Renal cortical epithelial cell (primary cell): ENCODE measurements at regions not wholly inside any gene's neighbourhood (a gene's known extent, or its start where the extent isn't known, plus 50 kb on each side); places are given as distances from the start of the nearest gene placed in this dataset.
A peak's percentile ranks its signal among the peaks of the same experiment; 100 is the strongest.

Experiments used
- DNase-seq: peaks from one replicate; pipeline ENCODE4 v3.0.0-alpha.2; 2011; ENCODE audit warnings: low read depth

DNA sequence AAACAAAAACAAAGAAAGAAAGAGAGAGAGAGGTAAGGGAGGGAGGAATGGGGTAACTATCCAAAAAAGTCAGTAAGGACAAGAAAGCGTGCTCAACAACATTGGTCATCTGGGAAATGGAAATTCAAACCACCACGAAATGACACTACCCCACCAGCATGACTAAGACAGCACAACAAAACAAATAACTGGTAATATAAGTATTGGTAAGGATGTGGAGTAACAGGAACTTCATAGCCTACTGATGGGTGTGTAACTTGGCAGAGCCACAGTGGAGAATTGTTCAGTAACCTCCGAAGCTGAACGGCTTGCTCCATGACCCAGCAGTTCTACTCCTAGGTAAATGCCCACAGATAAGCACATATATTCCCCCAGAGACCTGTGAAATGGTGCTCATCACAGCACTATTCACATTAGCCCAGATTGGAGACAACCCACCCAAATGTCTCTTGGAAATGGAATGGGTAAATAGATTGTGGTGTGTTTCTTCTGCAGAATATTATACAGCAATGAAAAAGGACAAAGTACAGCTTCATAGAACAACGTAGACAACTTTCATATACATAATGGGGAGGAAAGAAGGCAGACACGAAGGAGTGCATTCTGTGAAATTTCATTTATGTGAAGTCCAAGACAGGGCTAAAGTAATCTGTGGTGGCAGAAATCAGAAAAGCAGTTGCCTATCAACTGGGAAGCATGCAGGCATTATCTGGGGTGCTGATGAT is 95.5 kb upstream of the ATP6AP2 start:
- peak; percentile 23 for DNase-seq

DNA sequence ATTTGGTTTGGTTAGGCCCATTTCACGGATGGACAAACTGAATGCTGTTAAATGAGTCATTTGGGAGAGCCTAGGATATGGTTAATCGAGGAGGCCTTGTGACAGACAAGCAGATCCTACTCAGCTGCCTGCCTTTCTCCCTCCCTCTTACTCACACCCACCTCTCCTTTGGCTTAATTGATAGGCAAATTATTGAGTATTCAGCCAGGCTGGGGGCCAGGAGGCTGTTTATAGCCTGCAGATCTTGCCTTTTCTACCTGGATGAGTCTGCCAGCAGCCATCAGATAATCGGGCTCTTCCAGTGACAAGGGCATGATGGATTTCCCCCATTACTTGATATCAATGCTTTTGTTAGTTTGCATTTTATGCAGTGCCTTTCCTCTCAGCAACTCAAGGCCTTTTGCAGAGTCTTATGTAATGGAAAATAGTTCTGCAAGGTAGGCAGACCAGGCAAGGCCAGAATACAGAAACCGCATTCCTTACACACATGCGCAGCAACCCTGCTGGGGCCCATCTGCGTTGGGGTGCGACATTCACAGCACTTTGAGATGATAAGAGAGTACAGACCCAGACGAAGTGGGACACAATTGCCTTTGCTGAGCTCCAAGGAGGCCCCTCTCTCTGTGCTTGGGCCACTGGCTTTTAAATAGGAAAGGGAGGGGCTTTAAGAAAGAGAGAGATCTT is 96.2 kb upstream of the ATP6AP2 start:
- no peak for DNase-seq

DNA sequence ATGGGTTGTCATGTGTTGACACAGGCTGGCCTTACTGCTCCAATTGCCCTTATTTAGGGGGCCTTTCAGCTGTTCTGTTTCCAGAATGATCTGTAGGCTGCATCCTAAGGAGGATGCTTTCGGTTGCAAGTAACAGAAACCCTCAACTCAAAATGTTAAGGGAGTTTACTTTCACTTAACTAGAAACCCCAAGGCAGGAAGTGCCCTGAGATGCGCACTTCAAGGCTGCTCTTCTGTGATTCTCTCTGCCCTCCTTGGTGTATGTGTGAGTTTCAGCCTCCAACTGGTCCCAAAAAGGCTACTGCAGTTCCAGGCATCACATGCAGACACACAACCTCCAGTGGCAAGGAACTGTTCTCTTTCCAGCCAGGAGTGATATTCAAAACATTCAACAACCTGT is 97.3 kb upstream of the ATP6AP2 start:
- no peak for DNase-seq

DNA sequence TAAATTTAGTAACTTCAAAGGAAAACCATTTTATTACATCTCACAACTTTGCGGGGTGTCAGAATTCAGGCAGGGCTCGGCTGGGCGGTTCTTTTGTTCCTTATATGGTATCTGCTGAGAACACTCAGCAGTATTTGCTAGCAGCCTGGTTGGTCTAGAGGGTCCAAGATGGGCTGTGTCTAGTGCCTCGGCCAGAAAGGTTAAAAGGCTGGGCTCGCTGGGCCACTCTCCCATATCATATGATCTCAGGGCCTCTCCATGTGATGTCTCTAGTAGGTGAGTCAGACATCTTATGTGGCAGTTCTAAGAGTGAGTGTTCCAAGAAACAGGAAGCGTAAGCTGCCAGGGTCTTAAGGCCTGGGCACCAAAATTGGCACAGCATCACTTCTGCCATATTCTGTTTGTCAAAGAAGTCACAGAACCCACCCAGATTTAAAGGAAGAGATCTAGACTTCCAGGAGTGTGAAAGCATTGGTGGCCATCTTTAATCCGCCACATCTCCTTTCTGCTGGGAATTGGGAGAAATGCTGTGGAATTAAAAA is 100.9 kb upstream of the ATP6AP2 start:
- no peak for DNase-seq

DNA sequence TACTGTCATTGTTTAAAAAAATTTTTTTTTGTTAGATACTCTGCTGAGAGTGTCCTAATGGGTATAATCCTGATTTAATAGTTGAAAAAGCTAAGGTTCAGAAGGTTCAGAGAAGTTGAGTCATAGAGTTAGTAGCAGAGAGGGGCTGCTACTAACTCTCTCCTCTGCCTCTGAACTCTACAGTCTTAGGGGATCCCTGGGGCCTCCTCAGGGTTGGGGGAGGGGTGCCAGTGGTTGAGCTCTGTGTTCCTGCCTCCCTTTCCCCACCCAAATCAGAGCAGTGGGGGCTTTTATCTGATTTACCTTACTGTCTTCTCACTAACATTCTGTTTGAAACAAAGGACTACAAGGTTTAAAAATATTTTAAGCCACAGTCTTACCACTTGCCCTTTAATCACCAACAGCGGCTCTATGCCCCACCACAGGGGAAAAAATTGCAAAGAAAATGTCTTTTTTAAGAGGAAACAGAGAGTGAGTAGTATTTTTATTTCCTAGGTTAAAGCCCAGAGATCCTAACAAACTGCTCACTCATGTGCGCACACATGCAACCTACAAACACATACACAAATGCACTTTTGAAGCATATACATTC is 102.2 kb upstream of the ATP6AP2 start:
- DNase-seq = no peak

DNA sequence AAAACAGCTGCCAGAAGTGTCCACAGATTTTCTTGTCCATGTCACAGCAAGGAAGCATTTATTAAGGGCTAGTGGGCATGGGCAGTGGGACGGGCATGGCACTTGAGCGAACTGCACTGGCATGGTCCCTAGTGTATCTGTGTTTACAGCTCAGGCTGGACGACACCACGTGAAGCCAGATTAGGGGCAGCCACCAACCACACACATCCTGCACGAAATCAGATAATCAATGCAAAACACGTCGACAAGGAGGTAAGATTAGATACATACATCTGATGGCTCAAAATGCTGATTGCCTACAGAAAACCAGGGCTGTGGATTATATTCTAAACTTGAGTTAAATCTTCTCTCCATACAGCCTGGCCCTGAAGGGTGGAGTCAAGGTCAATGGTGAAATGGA is 103.8 kb upstream of the ATP6AP2 start:
- DNase-seq = no peak

DNA sequence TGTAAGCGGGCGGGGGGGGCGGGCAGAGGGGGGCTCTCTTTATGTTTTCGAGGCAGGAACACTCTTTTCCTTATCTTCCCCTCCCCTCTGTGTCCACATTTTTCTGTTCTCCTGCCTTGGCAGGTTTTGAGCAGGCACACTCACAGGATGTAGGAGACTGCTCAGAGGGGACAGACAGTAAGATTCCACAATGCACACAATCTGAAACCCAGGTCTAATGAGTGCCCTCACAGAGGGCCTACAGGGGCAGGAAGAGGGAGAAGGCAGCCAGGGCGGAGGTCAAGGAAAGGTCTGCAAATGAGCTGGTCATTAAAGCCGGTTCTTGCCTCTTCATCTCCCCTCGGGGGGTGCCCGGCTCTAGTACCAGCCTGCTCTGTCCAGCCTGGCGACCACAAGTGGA is 106.1 kb upstream of the ATP6AP2 start:
- DNase-seq = no peak

DNA sequence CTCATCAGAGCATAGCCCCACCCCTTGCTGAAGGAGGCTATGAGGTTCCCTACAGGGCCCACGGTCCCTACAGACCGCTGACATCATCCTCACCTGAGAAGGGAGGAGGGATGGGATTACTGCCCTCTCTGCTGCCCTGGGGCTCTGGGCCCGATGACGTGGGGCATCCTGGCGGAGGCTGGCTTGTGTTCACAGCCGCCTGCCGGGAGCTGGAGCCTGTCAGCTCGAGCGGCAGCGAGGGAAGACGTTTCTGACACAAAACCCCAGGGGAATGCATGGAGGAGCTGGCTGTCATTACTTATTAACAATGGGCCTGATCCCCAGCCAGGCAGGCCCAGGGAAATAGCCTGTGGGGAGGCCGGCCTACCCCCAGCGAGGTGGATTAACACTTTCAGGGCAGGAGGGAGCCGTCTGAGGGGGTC is 106.6 kb upstream of the ATP6AP2 start:
- DNase-seq = peak; percentile 76

DNA sequence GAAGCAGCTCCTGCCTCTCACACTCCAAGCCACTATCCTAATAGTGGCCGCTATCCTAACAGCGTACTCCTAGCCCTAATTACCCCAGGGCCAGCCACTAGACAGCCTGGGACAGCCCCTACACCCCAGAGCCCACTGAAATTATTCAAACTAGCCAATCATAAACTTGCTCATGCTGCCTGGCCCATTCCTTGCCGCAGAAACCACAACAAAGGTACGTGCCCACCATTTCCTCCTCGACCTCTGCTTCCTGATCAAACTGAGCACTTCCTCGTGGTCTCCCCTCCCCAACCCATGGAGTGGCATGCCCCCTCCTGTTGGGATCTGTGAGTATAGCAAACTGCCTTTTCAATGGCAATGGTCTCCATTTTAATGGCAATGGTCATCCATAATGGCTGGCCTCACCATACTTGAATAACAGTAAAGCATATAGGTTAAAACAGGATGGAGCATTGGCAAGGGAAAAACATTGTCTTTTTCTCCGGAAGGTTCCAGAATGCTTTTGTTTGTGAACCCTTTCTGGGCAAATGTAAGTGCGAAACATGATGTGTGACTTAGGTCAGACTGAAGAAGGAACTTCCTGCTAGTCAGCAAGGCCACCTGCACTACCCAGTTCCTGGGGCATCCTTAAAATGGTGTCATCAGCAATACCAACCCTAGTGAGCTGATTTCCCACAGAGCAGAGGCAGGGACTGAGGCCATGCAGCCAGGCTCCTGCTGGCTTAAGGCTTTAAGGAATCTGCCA is 107.1 kb upstream of the ATP6AP2 start:
- no peak for DNase-seq

DNA sequence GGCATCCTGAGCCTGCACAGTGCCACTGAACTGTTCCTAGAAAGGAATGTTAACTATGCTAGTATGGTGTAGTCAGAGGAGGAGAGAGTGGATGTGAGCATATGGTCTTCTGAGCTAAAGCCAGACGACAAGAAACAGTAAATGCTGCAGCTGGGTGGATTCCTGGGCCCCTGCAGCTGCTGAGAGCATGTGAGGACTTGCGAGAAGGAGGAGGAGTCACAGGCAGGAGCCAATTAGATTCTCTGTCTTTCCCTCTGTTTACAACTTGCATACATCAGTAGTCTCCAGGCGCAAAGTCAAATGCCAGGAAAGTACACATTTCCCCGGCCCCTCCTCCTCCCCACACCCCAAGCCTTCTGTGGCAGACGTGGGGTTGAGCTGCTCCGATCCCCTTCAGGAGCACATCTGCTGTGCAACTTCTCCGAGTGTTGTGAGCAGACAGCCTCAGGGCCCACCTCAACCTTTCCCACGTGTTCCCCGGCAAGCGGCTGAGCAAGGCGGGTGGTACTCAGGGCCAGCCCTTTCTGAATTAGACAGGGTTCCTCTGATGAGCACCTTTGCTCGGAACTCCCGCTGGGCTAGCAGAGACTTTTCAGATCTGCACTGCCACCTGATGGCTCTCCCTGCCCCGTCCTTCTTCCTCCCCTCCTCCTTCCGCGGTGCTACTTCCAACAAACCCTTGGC is 108.7 kb upstream of the ATP6AP2 start:
- DNase-seq = peak; percentile 80

DNA sequence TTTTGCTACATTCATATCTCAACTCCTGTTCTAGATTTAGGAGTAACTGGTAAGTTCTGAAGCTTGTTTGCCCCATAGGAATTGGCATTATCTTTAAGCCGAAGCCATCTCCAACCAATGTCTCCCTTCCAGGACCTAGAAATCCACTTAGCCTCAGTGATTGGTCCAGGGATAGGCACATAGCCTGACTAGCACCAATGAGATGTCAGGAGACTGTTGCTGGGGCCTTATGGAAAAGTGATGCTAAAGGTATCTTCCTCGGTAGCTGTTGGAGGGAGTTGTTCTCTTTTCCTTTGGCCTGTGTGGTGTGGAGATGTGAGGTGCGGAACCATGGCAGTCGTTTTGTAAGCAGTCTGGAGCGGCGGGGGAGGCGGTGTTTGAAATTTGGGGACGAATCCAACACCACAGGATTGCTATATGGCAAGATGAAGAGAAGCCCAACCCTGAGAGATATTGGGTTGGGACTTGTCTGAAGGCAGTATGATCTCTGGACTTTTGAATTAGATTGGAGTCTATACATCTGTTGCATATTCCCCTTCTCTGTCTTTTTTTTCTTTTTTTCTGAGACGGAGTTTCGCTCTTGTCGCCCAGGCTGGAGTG is 109.8 kb upstream of the ATP6AP2 start:
- DNase-seq = no peak

DNA sequence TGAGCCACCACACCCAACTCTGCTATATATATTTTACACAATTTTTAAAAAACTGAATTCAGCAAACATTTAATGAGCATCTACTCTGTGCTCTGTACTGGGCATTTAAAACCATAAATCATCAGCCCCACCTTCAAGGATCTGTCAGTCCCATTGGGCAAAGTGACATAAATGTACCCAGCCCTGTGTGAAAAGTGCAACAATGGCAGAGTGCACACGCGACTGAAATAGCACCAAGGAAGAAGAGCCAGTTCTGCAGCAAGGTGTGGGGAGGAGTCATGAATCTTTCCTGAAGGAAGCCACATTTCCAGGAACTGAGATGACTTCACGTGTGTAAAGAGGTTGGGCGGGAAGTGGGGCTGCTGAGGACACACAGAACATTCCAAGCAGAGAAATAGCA is 111.5 kb upstream of the ATP6AP2 start:
- no peak for DNase-seq

DNA sequence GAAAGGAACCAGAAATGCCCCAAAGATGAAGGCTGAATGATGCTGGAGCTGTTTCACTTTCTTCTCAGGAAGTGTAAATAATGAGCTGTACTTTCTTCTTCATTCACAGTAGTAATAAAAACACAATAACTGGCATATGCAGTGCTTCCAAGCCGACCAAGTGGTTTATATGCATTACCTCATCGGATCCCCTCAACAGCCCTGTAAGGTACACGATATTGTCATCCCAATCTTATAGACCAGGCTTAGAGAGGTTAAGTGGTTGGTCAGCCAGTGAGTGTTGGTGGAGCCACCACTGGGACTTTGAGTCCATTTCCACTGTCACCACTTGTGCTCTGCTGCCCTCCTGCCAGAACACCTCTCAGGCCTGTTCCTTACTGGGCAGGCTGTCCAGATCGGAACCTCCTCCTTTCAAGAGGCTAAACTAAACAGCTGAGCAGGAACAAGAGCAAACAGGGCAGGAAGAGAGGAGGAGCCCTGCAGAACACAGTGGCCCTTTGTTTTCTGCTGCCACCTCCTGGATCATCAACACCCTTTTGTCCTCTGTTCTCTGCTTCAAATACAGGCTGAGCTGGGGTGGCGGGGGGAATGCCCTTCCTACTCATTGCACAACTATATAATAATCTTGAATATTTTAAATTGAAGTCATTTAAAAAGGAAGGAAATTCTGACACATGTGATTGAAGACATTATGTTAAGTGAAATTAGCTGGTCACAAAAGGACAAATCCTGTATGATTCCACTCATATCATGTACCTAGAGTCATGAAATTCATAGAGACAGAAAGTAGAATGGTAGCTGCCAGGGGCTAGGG is 112.5 kb upstream of the ATP6AP2 start:
- DNase-seq = peak; percentile 64

DNA sequence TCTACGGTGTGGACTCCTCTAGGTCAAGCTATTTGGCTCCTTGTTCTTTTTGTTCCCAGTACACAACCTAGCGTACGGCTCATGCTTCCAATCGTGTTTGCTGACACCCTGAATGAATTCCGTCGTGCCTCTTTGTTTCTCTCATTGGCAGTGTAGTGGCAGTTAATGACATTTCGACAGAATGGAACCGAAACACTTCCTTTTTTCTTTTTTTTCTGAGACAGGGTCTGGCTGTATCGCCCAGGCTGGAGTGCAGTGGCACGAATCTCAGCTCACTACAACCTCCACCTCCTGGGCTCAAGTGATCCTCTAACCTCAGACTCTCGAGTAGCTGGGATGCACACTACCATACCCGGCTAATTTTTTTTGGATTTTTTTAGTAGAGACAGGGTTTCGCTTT is 113.3 kb upstream of the ATP6AP2 start:
- DNase-seq = no peak

DNA sequence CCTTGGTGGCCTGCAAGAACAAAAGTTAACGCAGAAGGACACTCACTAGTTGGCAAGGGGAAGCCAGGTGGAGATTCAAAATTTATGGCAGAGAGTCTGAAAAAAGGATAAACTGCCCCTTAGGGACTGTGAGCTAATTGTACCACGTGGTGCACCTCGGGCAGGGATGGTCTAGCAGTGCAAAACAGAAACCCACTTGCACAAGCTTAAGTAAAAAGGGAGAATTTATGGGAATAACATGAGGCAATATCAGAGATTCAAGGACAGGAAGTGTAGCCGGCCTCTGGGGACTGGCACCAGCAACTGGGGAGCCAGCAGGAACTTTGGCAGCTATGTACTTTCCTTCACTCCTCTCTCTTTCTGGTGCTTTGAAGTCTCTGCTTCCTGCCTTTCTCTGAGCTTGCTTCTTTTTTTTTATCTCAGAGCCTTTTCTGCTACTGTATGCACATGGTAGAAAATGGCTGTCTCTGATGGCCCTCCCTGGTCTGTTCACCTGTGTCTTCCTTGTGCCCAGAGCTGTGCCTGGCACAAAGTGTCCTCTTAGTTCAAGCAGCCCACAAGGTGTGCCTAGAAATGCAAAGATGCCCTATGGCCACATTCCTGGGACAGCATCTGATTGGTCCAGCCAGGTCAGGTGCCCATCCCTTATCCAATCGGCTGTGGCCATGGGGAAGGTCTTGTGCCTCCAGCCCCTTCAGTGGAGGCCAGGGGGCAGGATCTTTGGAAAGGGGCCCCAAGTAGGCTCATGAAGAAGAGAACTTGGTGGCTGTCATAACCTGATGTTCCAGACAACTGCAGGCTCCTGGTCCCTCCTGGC is 114.8 kb upstream of the ATP6AP2 start:
- no peak for DNase-seq

DNA sequence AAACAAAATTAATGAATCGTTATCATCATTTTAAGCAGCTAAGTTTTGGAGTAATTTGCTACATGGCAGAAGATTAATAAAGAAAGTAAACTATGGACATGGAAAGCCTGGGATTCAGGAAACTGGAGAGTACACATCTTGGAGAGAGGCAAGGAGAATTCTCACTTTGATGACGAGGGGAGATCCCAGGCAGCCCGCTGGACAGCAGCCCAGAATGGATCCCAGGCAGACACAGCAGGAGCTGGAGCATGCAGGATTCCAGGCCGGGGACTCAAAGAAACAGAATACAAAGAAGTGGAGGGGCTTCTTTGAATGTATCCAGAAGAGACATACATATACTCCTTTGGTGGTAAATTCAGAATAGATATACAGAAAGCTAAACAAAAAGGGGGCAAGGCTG is 118.0 kb upstream of the ATP6AP2 start:
- DNase-seq = no peak

DNA sequence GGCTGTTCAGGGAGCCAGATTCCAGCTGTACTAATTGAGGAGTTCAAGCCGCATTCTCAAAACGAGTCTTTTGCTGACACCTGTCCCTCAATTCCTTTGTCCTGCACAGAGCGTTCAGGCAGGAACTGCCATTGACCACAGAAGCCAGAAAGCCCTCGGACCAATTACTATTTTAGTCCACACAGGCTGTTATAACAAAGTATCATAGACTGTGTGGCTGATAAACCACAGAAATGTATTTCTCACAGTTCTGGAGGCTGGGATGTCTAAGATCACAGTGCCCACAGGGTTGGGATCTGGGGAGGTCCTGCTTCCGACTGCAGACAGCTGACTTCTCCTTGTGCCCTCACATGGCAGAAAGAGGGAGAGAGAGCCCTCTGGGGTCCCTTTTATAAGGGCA is 119.8 kb upstream of the ATP6AP2 start:
- DNase-seq = no peak

DNA sequence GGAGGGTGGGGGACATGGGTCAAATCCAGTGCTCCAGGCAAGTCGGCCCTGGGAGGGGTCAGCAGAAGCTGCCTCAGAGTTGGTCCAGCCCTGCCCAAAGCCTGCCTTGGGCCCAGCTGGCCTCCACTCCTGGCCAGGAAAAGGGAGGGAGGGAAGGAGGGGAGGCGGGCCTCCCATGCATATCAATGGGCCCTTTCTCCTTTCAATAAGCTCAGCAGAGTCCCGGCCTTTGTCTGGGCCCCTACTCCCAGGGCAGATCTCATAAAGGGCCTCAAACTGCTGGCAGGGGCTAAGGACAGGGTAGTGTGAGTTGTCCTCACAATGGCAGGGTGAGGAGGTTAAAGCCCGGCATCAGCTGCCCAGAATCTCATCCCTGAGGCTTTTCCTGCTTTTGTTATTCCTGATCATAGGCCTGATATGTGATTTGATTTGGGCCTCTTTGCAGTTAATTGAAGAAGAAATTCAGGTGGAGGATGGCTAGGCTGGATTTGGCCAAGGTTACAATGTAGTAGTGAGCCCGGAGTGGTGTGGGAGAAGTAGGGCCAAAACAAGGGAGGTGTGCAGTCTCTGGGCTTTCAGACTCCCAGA is 121.1 kb upstream of the ATP6AP2 start:
- no peak for DNase-seq

DNA sequence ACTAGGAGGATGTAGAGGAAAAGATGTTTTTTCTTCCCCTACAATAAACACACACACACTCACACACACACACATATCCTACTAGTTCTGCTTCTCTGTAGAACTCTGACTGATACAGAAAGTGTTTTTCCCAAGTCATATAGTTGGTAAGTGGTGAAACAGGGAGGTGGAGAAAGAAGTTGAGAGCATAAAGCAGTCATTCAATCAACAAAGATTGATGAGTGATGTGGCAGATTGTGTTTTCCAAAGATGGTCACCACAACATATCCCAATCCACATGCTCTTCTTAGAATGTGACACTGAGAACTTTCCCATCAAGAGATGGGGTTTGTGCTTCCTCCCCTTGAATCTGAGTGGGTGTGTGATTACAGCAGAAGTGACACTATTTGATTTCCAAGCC is 123.4 kb upstream of the ATP6AP2 start:
- DNase-seq = no peak
